ENCODE measurements at regions not wholly inside any gene's neighbourhood (a gene's known extent, or its start where the extent isn't known, plus 50 kb on each side); places are given as distances from the start of the nearest gene placed in this dataset.

DNA sequence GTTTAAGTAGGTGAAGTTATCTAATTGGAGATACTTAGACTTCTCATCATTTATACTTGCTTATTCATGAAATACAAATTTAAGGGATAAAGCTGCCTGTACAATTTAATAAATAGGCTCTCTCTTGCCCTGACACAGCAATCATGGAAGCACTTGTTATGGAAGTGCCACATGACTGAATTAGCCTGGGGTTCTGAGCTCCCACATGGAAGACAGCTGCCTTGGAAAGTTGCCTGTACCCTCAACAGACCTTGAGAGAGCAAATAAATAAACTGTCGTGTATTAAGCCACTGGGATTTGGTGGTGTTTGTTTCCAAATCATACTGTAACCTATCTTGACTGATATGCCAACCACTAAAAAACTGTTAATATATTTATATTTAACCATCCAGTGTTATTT is 87.0 kb upstream of the RSPO3 start:
- DNase-seq (ENCODE audit: low read depth in 2 of 2) = peak in 1 of 2 donors; percentile 41
- no peaks in the 10 kb centered on the region for H3K79me2 ChIP-seq (ENCODE audit: control insufficient read depth, insufficient read depth, low read length)
- no peak for TF ChIP-seq CTCF (conservative IDR thresholded peaks at IDR 0.05 in 1 of 2, IDR thresholded peaks at IDR 0.05 in 1 of 2; ENCODE audit: low read depth in 1 of 2, low read length in 2 of 2)
- TF ChIP-seq EZH2 (IDR thresholded peaks at IDR 0.05; ENCODE audit: low read length, missing control alignments) = no peak

DNA sequence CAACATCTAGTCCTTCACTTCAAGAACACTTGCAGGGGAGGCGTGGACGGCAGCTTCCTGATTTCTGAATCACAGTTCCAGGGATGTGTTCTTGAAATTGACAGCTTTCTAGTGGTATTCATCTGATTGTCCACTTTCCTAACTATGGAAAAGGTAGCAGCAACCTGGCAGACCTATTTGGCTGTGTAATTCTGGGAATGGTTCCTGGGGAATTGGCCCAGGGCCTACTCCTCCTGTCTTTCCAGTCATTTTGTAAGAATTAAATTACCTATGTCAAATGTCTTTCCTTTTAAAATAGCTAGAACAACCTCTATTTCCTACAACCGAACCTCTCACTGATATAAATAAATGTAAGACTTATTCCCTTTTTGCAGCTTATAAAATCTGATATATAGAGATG is 85.5 kb upstream of the RSPO3 start:
- H4K20me1 ChIP-seq (ENCODE audit: control insufficient read depth, extremely low read depth, insufficient read depth, low read length) = no peaks in the 10 kb centered on the region
- H3K4me1 ChIP-seq (ENCODE audit: control insufficient read depth, extremely low read depth, insufficient read depth, low read length) = no peaks in the 10 kb centered on the region
- H3K9me3 ChIP-seq (ENCODE audit: control insufficient read depth, insufficient read depth, low read depth, low read length) = no peaks in the 10 kb centered on the region
- H3K79me2 ChIP-seq (ENCODE audit: control insufficient read depth, insufficient read depth, low read length) = no peaks in the 10 kb centered on the region
- no peak overlapping the region for H3K9ac ChIP-seq (ENCODE audit: insufficient read depth, low read length)
- no peak overlapping the region for H3K27ac ChIP-seq (ENCODE audit: insufficient read depth, low read length)
- no peak for DNase-seq (ENCODE audit: low read depth in 2 of 2)
- TF ChIP-seq EZH2 (IDR thresholded peaks at IDR 0.05; ENCODE audit: low read length, missing control alignments) = no peak
- no peak for TF ChIP-seq CTCF (conservative IDR thresholded peaks at IDR 0.05 in 1 of 2, IDR thresholded peaks at IDR 0.05 in 1 of 2; ENCODE audit: low read depth in 1 of 2, low read length in 2 of 2)
- no peak overlapping the region for H3K4me3 ChIP-seq (replicated peaks in 1 of 4; ENCODE audit: control extremely low read depth in 1 of 4, insufficient read depth in 1 of 4, low read depth in 3 of 4, low read length in 4 of 4)
- no peaks in the 10 kb centered on the region for H3K27me3 ChIP-seq (ENCODE audit: control insufficient read depth, insufficient read depth, low read length)
- no peaks in the 10 kb centered on the region for H3K36me3 ChIP-seq (ENCODE audit: control insufficient read depth, insufficient read depth, low read length)
- no peak overlapping the region for H2AFZ ChIP-seq (ENCODE audit: low read length)
- H3K4me2 ChIP-seq (ENCODE audit: extremely low read depth, insufficient read depth, low read length) = no peak overlapping the region

More for the DNA sequence above, 87.0 kb upstream of the RSPO3 start:
- no peaks in the 10 kb centered on the region for H3K36me3 ChIP-seq (ENCODE audit: control insufficient read depth, insufficient read depth, low read length)
- H3K27ac ChIP-seq (ENCODE audit: insufficient read depth, low read length) = no peak overlapping the region
- no peaks in the 10 kb centered on the region for H3K4me1 ChIP-seq (ENCODE audit: control insufficient read depth, extremely low read depth, insufficient read depth, low read length)
- no peak overlapping the region for H3K4me2 ChIP-seq (ENCODE audit: extremely low read depth, insufficient read depth, low read length)
- H3K9ac ChIP-seq (ENCODE audit: insufficient read depth, low read length) = no peak overlapping the region
- no peaks in the 10 kb centered on the region for H3K9me3 ChIP-seq (ENCODE audit: control insufficient read depth, insufficient read depth, low read depth, low read length)
- no peaks in the 10 kb centered on the region for H4K20me1 ChIP-seq (ENCODE audit: control insufficient read depth, extremely low read depth, insufficient read depth, low read length)
- no peaks in the 10 kb centered on the region for H3K27me3 ChIP-seq (ENCODE audit: control insufficient read depth, insufficient read depth, low read length)
- no peak overlapping the region for H2AFZ ChIP-seq (ENCODE audit: low read length)
- H3K4me3 ChIP-seq (replicated peaks in 1 of 4; ENCODE audit: control extremely low read depth in 1 of 4, insufficient read depth in 1 of 4, low read depth in 3 of 4, low read length in 4 of 4) = no peak overlapping the region

- Histone ChIP-seq H2AFZ (ENCODE audit: low read length) (no peak overlapping the region), H4K20me1 (ENCODE audit: control insufficient read depth, extremely low read depth, insufficient read depth, low read length) (no peaks in the 10 kb centered on the region), H3K9me3 (ENCODE audit: control insufficient read depth, insufficient read depth, low read depth, low read length) (no peaks in the 10 kb centered on the region), H3K4me3 (replicated peaks in 1 of 4; ENCODE audit: control extremely low read depth in 1 of 4, insufficient read depth in 1 of 4, low read depth in 3 of 4, low read length in 4 of 4) (no peak overlapping the region), H3K4me1 (ENCODE audit: control insufficient read depth, extremely low read depth, insufficient read depth, low read length) (no peaks in the 10 kb centered on the region), H3K9ac (ENCODE audit: insufficient read depth, low read length) (no peak overlapping the region), H3K27ac (ENCODE audit: insufficient read depth, low read length) (no peak overlapping the region), H3K79me2 (ENCODE audit: control insufficient read depth, insufficient read depth, low read length) (no peaks in the 10 kb centered on the region), H3K27me3 (ENCODE audit: control insufficient read depth, insufficient read depth, low read length) (no peaks in the 10 kb centered on the region), H3K36me3 (ENCODE audit: control insufficient read depth, insufficient read depth, low read length) (no peaks in the 10 kb centered on the region), H3K4me2 (ENCODE audit: extremely low read depth, insufficient read depth, low read length) (no peak overlapping the region)
- DNase-seq (ENCODE audit: low read depth in 2 of 2) = peak in 1 of 2 donors; percentile 86
- TF ChIP-seq CTCF (conservative IDR thresholded peaks at IDR 0.05 in 1 of 2, IDR thresholded peaks at IDR 0.05 in 1 of 2; ENCODE audit: low read depth in 1 of 2, low read length in 2 of 2) (no peak), EZH2 (IDR thresholded peaks at IDR 0.05; ENCODE audit: low read length, missing control alignments) (no peak)
Observed at GRCh38 chr6:127051571-127052260, 66.8 kb upstream of the RSPO3 start.
